CD14-positive monocyte (primary cell): ENCODE measurements at regions not wholly inside any gene's neighbourhood (a gene's known extent, or its start where the extent isn't known, plus 50 kb on each side); places are given as distances from the start of the nearest gene placed in this dataset.

Experiments
- DNase-seq, 3 donors: peaks; one replicate each; pipeline ENCODE4 v3.0.0-alpha.2; 2011 to 2022
- H2AFZ ChIP-seq: 2 replicates; pipeline ENCODE4 v1.6.0; 2012; ENCODE audit warnings: mild to moderate bottlenecking, low read depth, low read length, inconsistent platforms; ENCODE audit not compliant: insufficient read depth, poor library complexity, severe bottlenecking
- H3K27ac ChIP-seq, 2 donors: 1 replicate in 1 of 2; 2 replicates in 1 of 2; pipeline ENCODE4 v1.5.1; 2012 to 2013; ENCODE audit warnings: low read length in 2 of 2, control low read depth in 1 of 2, inconsistent platforms in 1 of 2, low read depth in 1 of 2, mild to moderate bottlenecking in 1 of 2
- H3K27me3 ChIP-seq, 2 donors: one replicate each; pipeline versions ENCODE4 v1.6.0 to v1.6.1; 2011 to 2013; ENCODE audit warnings: low read length in 2 of 2; ENCODE audit not compliant: control insufficient read depth in 2 of 2, insufficient read depth in 2 of 2
- H3K36me3 ChIP-seq, 2 donors: replicated peaks in 1 of 2; 1 replicate in 1 of 2; 2 replicates in 1 of 2; pipeline versions ENCODE4 v1.5.1 to v1.6.1; 2012 to 2013; ENCODE audit warnings: low read length in 2 of 2, control low read depth in 1 of 2, inconsistent platforms in 1 of 2, mild to moderate bottlenecking in 1 of 2; ENCODE audit not compliant: insufficient read depth in 2 of 2, control insufficient read depth in 1 of 2
- H3K4me1 ChIP-seq, 2 donors: 1 replicate in 1 of 2; 2 replicates in 1 of 2; pipeline versions ENCODE4 v1.5.1 to v1.6.1; 2012 to 2013; ENCODE audit warnings: low read length in 2 of 2, control low read depth in 1 of 2, inconsistent platforms in 1 of 2, mild to moderate bottlenecking in 1 of 2, moderate library complexity in 1 of 2; ENCODE audit not compliant: insufficient read depth in 2 of 2, control insufficient read depth in 1 of 2
- H3K4me2 ChIP-seq: replicated peaks from 2 replicates; pipeline ENCODE3; 2012; ENCODE audit warnings: low read length, moderate library complexity, mild to moderate bottlenecking; ENCODE audit not compliant: poor library complexity, severe bottlenecking; ENCODE audit errors: extremely low read depth
- H3K4me3 ChIP-seq, 3 experiments: fragments of 200-600 bp in 1 of 3; sonication (generic) in 1 of 3; replicated peaks in 1 of 3; 1 replicate in 2 of 3; 2 replicates in 1 of 3; pipeline ENCODE4 v1.5.1; 2011 to 2013; ENCODE audit warnings: low read length in 3 of 3, mild to moderate bottlenecking in 3 of 3, control low read depth in 2 of 3, low read depth in 2 of 3, inconsistent platforms in 1 of 3, moderate library complexity in 1 of 3
- H3K79me2 ChIP-seq: 2 replicates; pipeline ENCODE4 v1.6.0; 2012; ENCODE audit warnings: mild to moderate bottlenecking, control low read depth, inconsistent platforms, low read length, moderate library complexity; ENCODE audit not compliant: insufficient read depth
- H3K9ac ChIP-seq: 2 replicates; pipeline ENCODE4 v1.6.0; 2017; ENCODE audit warnings: low read length, mild to moderate bottlenecking; ENCODE audit not compliant: insufficient read depth, poor library complexity, severe bottlenecking
- H3K9me3 ChIP-seq, 2 donors: replicated peaks in 1 of 2; 1 replicate in 1 of 2; 2 replicates in 1 of 2; pipeline versions ENCODE4 v1.5.1 to v1.6.1; 2012 to 2013; ENCODE audit warnings: low read length in 2 of 2, control low read depth in 1 of 2; ENCODE audit not compliant: control insufficient read depth in 1 of 2, insufficient read depth in 1 of 2
- H4K20me1 ChIP-seq: 2 replicates; pipeline ENCODE4 v1.6.0; 2012; ENCODE audit warnings: mild to moderate bottlenecking, low read length, control low read depth, moderate library complexity; ENCODE audit not compliant: insufficient read depth
- H3K27ac Mint-ChIP-seq, 7 donors: one replicate each; pipeline ENCODE4 v1.8.0; 2020; ENCODE audit warnings: mild to moderate bottlenecking in 7 of 7, mixed read lengths in 7 of 7, moderate library complexity in 6 of 7, inconsistent platforms in 2 of 7
- H3K27me3 Mint-ChIP-seq, 3 donors: one replicate each; pipeline ENCODE4 v1.8.0; 2021 to 2022; ENCODE audit warnings: low read depth in 3 of 3, mild to moderate bottlenecking in 3 of 3, mixed read lengths in 3 of 3, moderate library complexity in 3 of 3, inconsistent platforms in 1 of 3
- H3K36me3 Mint-ChIP-seq, 2 donors: one replicate each; pipeline ENCODE4 v1.8.0; 2020; ENCODE audit warnings: mixed read lengths in 2 of 2, inconsistent platforms in 1 of 2, mild to moderate bottlenecking in 1 of 2
- H3K4me1 Mint-ChIP-seq: one replicate; pipeline ENCODE4 v1.8.0; 2020; ENCODE audit warnings: mild to moderate bottlenecking, mixed read lengths
- H3K4me3 Mint-ChIP-seq, 2 donors: one replicate each; pipeline ENCODE4 v1.8.0; 2020; ENCODE audit warnings: mild to moderate bottlenecking in 2 of 2, mixed read lengths in 2 of 2, moderate library complexity in 1 of 2
- H3K9me3 Mint-ChIP-seq, 7 donors: one replicate each; pipeline ENCODE4 v1.8.0; 2020 to 2022; ENCODE audit warnings: mixed read lengths in 7 of 7, mild to moderate bottlenecking in 6 of 7, moderate library complexity in 6 of 7, inconsistent platforms in 2 of 7
- WGBS: methylation state at CpG from one replicate; pipeline ENCODE4 v1.1.5; 2013; ENCODE audit warnings: missing lambda C conversion rate; ENCODE audit not compliant: insufficient coverage; 5-methylcytosine and 5-hydroxymethylcytosine counted together
- intact Hi-C, 2 donors: fragments of 100-400 bp; cut with micrococcal nuclease; formaldehyde crosslinking; loops; one replicate each; pipeline versions ENCODE4 v1.15.0 to v1.15.1; 2023
- TF ChIP-seq, protein P1 (sequence below): fragments of 200-600 bp; IDR thresholded peaks from one replicate; pipeline ENCODE4 v1.8.0; 2022; ENCODE audit warnings: antibody characterized with exemption, mild to moderate bottlenecking

DNA sequence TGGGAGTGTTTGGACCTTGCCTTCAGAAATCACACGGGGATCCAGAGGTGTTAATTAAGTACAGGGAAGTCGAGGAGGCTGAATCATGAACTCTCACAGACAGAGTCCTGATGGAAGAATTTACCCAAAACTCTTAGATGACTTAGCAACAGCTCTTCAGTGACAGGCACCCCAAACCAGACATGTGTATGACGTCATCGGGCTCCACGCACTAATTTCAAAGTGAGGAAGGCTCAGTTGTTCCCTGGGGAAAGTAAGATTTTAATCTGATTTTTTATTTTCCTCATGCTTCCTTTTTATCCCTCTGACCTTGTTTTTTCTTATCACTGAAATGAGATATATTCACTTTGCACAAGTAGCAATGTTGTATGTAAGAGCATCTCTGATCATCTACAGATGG is 1363.5 kb downstream of the AACS start:
- Histone ChIP-seq H3K79me2 (no peaks in the 10 kb centered on the region), H2AFZ (no peak overlapping the region), H3K27me3 (no peaks in the 10 kb centered on the region), H3K9ac (no peak overlapping the region), H3K9me3 (peaks cover 0 to 7% of the 10 kb centered on the region in 2 donors), H4K20me1 (no peaks in the 10 kb centered on the region), H3K4me1 (no peaks in the 10 kb centered on the region), H3K36me3 (no peaks in the 10 kb centered on the region), H3K4me3 (no peak overlapping the region), H3K27ac (no peak overlapping the region), H3K4me2 (no peak overlapping the region)
- DNase-seq: no peak
- Mint-ChIP-seq H3K4me3 (no peak overlapping the region), H3K27me3 (no peaks in the 10 kb centered on the region), H3K4me1 (no peaks in the 10 kb centered on the region), H3K27ac (no peak overlapping the region), H3K36me3 (no peaks in the 10 kb centered on the region), H3K9me3 (peaks cover 0 to 5% (median 0%) of the 10 kb centered on the region in 7 donors)
- intact Hi-C loops: no loop called here
- WGBS: 58% methylated on average over 2 of the region's 5 CpGs
- TF ChIP-seq, protein P1, sequence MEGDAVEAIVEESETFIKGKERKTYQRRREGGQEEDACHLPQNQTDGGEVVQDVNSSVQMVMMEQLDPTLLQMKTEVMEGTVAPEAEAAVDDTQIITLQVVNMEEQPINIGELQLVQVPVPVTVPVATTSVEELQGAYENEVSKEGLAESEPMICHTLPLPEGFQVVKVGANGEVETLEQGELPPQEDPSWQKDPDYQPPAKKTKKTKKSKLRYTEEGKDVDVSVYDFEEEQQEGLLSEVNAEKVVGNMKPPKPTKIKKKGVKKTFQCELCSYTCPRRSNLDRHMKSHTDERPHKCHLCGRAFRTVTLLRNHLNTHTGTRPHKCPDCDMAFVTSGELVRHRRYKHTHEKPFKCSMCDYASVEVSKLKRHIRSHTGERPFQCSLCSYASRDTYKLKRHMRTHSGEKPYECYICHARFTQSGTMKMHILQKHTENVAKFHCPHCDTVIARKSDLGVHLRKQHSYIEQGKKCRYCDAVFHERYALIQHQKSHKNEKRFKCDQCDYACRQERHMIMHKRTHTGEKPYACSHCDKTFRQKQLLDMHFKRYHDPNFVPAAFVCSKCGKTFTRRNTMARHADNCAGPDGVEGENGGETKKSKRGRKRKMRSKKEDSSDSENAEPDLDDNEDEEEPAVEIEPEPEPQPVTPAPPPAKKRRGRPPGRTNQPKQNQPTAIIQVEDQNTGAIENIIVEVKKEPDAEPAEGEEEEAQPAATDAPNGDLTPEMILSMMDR: no peak

DNA sequence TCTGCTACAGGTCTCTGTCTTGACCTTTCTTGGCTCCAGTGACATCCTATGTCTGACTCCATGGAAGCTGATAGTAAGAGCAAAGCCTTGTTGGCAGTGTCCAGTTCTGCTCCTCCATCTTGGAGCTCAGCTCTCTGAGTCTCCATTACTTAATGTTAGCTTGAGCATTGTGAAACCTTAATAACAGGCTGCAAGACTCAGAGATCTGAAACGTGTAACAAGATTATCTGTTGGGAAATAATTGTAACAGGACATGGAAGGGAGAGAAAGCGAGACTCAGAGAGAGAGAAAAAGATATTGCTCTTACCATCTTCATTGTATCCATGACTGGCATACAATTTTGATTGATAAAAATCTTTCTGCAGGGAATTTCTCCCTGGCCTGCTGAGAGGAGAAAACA is 1365.7 kb downstream of the AACS start:
- WGBS: no CpG with 5 or more reads among the region's 2 CpGs
- H2AFZ ChIP-seq: no peak overlapping the region
- intact Hi-C loops: no loop called here

More for the DNA sequence above, 1365.7 kb downstream of the AACS start:
- H3K4me3 ChIP-seq: no peak overlapping the region
- Mint-ChIP-seq H3K4me3 (no peak overlapping the region), H3K4me1 (no peaks in the 10 kb centered on the region), H3K27ac (peak overlapping the region in 1 of 7 donors; percentile 39), H3K9me3 (peaks cover 0 to 5% (median 3%) of the 10 kb centered on the region in 7 donors), H3K27me3 (no peaks in the 10 kb centered on the region), H3K36me3 (no peaks in the 10 kb centered on the region)
- H4K20me1 ChIP-seq: no peaks in the 10 kb centered on the region
- H3K9ac ChIP-seq: no peak overlapping the region
- H3K27me3 ChIP-seq: no peaks in the 10 kb centered on the region
- H3K9me3 ChIP-seq: no peaks in the 10 kb centered on the region
- H3K4me1 ChIP-seq: no peaks in the 10 kb centered on the region
- H3K79me2 ChIP-seq: no peaks in the 10 kb centered on the region
- no peak overlapping the region for H3K27ac ChIP-seq
- H3K36me3 ChIP-seq: no peaks in the 10 kb centered on the region
- DNase-seq: no peak
- H3K4me2 ChIP-seq: no peak overlapping the region
- TF ChIP-seq, protein P1: no peak
